GM12891 (cell line): ENCODE measurements at regions not wholly inside any gene's neighbourhood (a gene's known extent, or its start where the extent isn't known, plus 50 kb on each side); places are given as distances from the start of the nearest gene placed in this dataset.

Experiments
- POLR2A ChIP-seq: IDR thresholded peaks from 2 replicates; pipeline ENCODE4 v1.6.1; 2011; ENCODE audit warnings: low read depth, low read length, control low read depth
- POLR2AphosphoS5 ChIP-seq: IDR thresholded peaks from 2 replicates; pipeline ENCODE4 v1.6.1; 2011; ENCODE audit warnings: low read depth, low read length, control low read depth
- SPI1 ChIP-seq: IDR thresholded peaks from 2 replicates; pipeline ENCODE4 v1.6.1; 2011; ENCODE audit warnings: low read depth, low read length, control low read depth

DNA sequence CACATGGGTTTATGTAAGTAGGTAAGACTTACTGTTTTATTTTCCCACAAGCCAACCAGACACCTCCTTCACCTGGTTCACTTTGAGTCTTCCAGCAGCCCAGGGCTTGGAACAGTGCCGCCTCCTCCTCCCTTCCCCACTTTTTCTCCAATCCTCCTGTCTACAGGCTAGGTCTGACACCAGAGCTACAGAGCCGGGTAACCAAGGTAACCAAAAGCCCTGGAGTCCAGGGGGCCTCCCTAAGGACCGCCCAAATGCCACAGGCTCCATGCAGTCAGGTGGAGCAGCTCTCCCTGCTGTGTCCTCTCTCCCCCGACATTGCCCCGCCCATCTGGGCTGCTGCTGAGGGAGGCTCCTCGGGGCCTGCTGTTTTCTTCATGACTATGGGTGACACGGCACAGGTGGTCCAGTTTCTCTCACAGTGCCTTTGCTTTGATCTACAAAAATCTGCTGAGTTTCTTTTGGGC lies 138.0 kb upstream of the EFNA5 start:
- TF ChIP-seq POLR2AphosphoS5 (no peak), POLR2A (no peak), SPI1 (no peak)
